HUDEP-2 (cell line): ENCODE measurements at regions not wholly inside any gene's neighbourhood (a gene's known extent, or its start where the extent isn't known, plus 50 kb on each side); places are given as distances from the start of the nearest gene placed in this dataset.

ENCODE experiments used
- DNase-seq, 76 experiments: peaks; one replicate each; lab custom pipeline; 2025; ENCODE audit not compliant: unreplicated experiment in 76 of 76; lab: John Stamatoyannopoulos, UW

DNA sequence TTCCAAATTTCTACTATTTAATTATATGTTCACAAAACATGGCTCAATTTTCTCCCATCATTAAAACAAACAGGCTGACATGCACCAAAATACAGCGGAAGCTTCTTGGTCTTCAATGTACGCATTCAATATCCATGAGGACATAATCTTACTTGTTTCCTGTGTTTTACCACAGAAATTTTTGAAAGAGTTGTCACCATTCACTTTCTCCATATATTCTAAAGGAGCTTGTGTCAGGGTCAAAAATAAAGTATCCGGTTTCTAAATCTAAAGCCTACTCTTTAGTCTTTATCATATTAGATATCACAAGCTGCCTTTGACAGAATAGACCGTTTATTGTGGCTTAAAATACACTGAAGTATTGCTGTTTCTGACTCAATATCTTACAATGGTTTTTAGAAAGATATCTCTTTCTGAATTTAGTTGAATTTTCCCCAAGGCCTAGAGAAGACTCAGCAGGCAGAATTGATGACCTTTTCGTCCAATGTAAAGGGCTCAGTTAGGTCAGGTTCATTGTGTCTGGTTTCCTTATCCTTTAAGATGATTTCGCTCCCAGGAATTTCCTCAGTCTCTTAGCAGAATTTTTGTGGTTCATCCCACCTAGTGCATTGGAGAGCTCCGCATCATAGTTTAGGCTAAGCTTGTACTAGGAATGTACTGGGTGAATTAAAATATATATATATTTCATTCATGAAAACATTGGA lies 717.2 kb downstream of the NCAM2 start:
- DNase-seq = no peak

DNA sequence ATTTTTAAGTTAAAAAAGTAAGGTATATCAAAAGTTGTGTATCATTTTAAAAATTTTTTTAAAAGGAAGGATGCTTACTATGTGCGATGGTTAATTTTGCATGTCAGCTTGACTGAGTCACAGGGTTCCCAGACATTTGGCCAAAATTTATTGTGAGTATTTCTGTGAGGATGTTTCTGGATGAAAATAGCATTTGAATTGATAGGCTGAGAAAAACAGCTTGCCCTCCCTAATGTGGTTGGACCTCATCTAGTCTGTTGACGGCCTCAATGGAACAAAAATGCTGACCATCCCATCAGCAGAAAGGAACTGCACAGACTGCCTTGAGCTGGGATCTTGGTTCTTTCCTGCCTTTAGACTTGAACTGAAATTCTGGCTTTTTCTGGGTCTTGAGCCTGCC lies 724.5 kb downstream of the NCAM2 start:
- no peak for DNase-seq

DNA sequence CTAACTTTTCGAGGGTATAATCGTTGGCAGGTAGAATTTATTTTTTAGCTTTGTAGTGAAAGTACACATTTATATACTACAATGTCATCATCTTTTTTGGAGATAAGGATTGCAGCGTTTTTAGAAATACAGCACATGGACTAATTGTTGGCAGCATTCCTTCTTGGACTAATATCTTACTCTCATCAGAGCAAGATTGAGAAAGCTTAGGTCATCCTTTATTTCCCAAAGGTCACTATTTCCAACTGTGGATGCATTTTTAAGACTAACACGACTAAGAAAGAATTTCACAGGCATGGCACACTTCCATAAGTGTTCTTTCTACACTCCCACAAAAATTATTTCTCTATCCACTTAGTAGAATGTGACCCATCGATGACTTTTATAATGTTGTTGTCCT lies 732.3 kb downstream of the NCAM2 start:
- no peak for DNase-seq

DNA sequence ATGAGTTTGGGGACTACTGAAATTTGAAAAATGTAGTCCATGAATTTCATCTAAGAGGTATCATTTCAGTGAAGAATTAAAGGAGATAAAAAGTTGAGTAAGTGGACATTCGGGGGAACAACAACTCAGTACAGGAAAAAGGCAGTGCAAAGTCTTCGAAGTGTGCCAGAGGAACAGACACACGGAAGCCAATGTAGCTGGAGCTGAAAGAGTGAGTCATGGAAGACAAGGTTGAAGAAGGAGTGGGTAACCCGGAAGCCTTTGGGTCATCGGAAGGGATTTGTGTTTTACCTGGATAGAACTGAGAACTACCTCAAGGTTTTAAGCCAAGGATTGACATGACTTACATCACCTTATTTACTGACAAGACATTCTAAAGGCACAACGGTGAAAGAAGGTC lies 733.4 kb downstream of the NCAM2 start:
- DNase-seq = no peak

DNA sequence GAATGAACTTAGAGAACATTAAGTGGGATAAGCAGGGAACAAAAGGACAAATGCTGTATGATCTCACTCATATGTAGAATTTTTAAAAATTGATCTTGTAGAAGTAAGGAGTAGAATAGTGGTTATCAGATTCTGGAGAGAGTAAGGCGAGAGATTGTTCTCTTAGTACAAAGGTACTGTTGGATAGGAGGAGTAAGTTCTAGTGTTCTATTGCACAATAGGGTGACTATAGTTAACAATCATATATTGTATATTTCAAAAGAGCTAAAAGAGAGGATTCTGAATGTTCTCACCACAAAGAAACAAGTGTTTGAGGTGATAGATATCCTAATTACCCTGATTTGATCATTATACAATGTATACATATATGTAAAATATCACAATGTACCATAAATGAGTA lies 735.9 kb downstream of the NCAM2 start:
- DNase-seq = no peak

DNA sequence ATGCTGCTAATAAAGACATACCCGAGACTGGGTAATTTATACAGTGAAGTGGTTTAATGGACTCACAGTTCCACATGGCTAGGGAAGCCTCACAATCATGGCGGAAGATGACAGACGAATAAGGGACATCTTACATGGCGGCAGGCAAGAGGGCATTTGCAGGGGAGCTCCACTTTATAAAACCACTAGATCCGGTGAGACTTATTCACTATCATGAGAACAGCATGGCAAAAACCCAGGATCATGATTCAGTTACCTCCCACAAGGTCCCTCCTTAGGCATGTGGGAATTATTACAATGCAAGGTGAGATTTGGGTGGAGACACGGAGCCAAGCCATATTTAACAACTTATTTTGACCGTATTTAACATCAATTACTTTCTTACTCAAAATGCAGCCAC lies 739.0 kb downstream of the NCAM2 start:
- no peak for DNase-seq

DNA sequence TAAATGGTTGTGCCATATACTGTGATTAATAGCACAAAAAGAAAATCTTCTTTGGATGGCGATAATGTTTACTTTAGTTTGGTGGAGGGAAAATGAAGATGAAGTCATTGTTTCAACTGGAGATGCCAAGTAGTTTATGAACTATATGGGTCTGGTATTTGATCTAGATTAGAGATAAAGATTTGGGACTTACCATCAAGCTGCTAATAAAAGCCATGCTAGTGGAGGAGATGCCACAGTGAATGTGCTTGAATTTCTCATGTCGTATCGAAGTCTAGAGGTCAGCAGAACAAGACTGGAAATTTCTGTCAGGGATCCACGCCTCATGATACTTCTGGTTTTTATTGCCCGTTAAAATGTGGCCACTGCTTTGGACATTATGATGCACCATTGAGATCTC lies 742.0 kb downstream of the NCAM2 start:
- DNase-seq = no peak

DNA sequence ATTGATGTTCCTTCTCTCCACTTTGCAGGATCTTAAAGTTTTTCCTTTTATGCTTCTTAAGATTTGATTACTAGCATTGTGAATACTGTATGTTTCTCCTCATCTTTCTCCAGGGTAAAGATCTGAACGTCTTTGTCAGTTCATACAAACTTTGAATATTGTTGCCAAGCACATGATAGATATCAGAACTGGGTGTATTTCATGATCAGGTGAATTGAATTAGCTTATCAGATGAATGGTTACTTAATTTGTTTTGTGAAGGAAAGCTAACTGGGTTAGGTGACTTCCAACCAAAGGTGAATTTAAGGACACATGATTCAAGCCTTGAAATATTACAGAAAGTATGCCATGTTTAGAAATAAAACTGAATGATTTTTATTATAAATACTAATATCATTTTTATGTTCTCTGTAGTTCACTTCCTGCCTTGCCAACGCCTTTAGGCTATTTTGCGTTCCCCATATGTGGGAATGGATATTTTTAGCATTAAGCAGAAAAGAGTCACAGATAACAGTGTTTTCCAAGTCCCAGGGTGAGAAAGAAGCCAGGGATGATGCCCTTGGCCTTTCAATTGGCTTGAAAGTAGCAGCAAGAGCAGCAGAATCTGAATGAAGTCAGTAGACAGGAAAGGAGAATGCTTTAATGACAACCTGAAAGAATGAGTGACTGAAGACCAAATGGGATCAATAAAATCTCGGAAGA lies 752.1 kb downstream of the NCAM2 start:
- DNase-seq = no peak

DNA sequence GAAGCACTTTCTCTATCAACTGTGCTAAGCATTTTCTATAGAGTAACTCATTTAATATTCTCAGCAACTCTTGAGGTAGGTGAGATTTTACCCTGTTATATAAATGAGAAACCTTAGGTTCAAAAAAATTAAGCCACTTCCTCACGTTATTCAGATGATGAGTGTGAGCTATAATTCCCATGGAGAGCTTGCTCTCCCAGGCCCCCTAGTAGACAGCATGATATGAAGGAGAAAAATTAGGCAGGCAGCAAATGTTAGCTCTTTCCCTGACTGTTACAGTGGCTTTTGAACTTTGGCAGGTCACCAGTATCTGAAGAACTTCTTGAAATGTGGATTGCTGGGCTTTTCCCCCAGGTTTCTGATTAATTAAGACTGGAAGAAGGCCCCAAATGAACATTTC lies 753.1 kb downstream of the NCAM2 start:
- peak in 3 of 76 experiments; percentile 5 to 19 (median 9) for DNase-seq

DNA sequence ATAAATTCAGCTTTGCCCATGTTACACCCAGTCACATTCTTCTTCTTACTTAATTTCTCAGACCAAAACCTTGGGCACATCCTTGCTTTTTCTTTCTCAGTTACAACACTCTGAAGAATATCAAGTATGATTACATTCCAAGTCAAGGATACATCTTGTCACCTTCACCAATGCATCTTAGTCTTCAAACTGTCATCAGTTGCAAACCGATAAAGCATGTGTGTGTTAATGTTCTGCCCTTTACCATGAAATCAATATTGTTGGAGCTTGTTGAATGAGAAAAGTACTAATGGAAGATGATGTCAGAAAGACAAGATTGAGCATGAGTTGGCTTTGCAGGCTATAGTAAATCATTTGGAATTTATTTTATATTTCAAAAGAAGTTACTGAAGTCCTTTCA lies 764.6 kb downstream of the NCAM2 start:
- DNase-seq = no peak

DNA sequence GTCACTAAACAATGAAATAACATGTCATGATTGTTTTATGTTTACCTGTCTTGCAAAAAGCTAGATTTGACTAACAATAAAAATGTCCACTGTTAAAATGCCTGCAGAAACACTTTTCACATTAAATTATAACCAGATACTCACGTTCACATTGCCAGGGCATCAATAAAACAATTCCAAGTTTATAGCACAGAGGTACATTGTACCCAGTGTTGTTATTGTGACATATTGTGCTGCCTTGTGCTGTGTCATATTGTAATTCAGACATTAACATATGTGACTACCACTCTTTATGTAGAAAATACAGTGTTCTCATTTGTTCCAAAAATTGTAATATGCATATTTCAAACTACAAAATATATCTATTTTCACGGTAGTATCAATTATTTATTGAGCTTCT lies 766.1 kb downstream of the NCAM2 start:
- DNase-seq = no peak

DNA sequence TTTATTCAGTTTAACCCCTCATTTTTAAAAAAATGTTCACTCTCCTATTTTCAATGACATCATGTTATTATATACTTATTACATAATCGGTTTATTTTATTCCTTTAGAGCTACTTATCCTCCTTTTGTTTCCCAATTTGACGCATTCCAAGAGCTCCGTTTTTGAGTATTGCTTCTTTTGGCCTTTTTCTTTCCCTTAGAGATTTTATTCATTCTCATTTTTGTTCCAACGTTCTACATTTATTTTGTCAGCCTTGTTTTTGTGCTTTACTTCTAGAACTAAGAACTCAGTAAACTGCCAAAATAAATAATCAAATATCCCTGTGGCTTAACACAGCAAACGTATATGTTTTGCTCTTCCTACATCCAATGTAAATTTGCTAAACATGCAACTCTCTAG lies 769.1 kb downstream of the NCAM2 start:
- DNase-seq = no peak

DNA sequence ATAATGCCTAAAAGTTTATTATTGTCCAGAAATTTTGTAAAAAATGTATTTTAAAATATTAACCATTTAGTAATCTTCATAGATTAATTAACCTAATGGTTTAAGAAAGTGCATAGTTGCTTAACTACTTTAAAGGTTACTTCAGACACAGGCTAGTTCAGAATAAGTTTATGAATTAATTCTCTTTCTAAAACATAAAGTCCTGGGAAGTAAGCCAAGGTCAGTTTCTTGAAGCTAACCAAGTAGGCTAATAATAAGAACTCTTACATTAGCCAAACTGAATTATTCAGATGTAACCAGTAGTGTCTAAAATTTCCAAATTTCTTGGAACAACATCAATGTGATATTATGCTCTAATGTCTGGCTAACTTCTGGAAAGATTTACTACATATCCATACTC lies 790.4 kb downstream of the NCAM2 start:
- DNase-seq = no peak

DNA sequence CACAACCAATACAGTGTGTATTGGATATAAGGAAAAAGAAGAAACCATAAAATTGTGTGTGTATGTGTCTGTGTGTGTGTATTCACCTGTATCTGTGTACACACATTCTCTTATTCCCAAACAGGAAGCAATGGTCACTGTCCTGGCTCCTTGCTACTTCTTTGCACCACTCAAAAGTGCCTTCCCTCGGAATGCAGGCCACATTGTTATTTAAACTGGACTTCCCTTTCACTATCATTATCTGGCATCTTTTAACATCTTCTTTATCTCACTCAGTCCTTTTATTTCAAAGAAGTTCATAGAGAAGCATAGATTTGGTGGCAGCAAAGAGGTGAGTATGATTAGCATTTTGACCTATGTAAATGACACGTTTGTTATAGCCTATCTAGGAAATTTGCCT lies 803.7 kb downstream of the NCAM2 start:
- DNase-seq = no peak

DNA sequence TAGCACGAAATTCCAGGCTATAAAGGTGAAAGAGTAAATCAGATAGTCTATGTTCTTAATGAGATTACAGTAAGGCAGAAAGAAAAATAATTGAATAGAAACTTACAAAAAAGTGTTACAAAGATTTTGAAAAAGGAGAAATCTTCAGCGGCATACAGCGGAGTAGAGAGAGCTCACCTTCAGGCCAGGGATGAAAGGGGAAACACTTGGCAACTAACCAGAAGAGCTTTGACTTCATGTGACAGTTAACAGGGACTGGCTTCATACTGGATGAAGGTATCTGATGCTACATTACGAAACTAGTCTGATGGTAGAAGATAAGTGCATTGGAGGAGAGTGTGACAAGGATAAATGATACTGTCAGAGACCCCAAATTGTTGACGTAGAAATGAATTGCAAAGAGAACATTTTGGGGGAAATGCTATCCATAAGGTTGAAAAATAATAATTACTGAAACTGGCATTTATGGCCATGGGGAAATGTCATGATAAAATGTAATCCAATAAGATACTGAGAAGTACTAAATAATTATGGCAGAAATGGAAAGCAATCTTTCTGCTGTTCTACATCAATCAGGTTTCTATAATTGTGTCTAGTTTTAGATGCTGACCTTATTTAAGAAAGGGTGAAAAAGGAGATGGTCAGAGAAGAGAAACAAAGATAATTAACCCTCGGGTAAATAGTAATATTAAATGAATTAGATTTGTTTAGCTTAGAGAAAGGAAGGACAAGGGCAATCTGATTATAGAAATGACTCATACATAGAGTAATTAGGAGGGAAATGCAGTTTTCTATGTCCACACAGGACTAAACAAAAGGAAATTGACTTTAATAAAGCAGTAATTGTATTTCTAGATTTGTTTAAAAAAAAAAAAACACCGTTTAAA lies 808.7 kb downstream of the NCAM2 start:
- DNase-seq = no peak

DNA sequence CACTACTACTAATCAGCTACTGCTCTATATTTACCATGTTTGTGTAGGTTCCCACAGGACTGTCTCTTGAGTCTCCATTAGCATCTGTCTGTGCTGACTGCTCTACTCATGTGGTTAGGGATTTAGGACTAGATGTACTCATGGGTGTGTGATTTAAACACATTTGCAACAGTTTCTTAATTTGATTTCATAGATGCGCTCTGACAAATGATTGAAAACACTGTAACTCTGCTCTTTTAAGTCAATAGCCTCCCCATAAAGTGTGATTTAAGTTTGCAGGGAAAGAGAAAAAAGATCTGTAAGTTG lies 809.3 kb downstream of the NCAM2 start:
- no peak for DNase-seq

DNA sequence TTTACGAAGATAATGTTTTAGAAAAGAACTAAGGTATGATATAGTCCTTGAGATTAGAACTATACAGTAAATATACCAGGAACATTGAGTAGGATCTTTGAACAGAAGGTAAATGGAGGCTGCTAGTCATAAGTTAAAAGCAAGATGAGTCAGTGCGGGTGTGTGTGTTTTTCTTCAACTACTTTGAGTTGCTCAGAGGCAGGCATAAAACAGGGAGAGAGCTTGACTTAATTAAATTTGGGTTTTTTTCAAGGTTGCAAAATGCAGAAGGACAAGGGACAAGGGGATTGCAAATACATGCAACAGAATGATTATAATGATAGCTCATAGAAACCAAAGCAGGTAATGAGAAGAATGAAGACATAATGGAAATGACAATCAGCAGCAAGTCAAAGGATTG lies 815.1 kb downstream of the NCAM2 start:
- no peak for DNase-seq

DNA sequence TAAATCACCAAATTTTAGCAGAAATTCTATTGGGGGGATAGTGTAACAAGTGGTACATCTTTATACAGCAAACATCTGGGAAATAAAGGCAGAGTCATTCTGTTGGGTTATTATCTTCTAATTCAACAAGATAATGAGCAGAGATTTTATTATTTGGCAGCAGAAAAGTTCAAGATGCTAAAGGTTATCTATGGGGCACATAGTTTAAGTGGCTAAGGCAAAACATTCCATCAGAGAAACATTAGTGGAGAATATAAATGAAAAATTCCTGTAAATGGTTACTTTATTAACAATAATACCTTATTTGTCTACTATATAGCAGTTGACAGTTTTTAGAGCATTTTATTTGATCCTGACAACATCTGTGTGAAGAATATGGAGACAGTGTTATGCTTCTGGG lies 815.7 kb downstream of the NCAM2 start:
- no peak for DNase-seq

DNA sequence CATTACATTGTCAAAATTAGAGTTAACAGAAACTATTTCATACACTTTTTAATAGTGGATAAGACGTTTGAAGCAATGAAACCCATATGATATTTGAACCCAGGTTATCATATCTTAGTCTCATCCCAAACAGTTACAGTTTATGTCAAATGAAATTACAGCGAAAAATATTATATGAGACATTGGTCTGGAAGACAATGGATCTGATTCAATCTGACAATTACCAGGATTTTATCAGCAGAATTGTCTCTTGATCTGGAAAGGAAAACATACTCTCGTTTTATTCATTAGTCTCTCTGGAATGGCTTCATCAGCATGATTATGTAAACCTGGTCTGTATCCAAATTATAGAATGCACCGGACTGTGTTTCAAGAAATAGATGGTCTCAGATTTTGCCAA lies 818.6 kb downstream of the NCAM2 start:
- no peak for DNase-seq

DNA sequence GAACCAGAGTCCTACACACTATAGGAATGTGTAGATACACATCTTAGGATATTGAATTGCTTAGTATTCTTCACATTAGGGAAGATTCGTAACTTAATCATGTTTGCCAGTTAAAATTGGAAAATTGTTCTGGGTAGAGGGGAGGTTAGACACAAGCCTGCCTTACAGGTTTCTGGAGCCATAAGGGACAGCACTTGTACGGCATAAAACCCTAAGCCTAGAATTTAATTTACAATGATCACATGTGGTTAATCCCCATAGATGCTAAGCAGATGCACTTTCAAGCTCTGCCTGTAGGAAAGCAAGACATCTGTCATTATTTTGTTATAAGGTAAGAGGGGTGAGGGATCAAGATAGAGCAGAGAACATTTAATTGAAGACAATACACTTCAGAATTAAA lies 820.7 kb downstream of the NCAM2 start:
- DNase-seq = no peak

DNA sequence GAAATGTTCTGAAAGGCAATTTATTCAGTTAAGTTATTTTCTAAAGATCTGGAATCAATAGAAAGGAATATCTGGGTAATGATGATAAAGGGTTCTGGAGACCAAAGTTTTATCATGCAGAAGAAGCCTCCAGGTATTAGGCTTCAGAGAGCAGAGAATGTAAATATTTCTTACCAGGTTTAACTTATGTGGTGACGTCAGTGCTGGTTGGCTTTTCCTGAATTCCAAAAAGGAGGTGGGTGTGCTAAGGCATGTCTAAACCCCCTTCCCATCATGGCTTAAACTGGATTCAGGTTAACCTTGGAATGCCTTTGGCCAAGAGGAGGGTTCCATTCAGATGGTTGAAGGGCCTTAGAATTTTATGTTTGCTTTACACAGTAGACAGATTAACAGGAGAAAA lies 829.9 kb downstream of the NCAM2 start:
- no peak for DNase-seq

DNA sequence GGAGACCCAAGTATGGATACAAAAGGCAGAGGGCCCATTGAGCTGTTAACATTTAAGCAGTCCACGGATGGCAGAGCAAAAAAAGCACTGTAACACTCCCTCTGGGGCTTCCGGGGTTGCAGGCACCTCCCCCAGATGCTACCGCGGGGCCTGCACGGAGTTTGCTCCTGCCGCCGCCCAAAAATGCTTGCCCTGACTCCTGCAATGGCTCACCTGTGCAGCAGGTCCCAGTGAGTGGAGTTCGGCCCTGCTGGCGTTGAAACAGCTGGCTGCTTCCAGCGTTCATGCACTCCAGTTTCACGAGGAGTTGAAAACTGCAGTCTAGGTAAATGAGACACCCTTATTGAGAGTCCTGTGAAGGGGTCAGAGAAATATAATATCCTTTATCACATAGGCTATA lies 832.8 kb downstream of the NCAM2 start:
- DNase-seq = no peak
